Activated effector memory CD4-positive, alpha-beta T cell treated with anti-CD3 and anti-CD28 coated beads, Interleukin-2, amount 50 U/mL, for 16 hours (primary cell): ENCODE measurements at regions not wholly inside any gene's neighbourhood (a gene's known extent, or its start where the extent isn't known, plus 50 kb on each side); places are given as distances from the start of the nearest gene placed in this dataset.
"Not testable (repeated sequence)": the region's sequence is repeated elsewhere in the genome, so short reads cannot be mapped to it uniquely, and the experiment has no call there.

ENCODE experiments used
- DNase-seq: peaks from one replicate; pipeline ENCODE4 v3.0.0-alpha.2; 2020

GRCh38 chr21:17389311-17389710 lies 123.5 kb upstream of the CXADR start:
- DNase-seq = no peak

- no peak for DNase-seq
Observed at GRCh38 chr21:17390569-17390968, 122.3 kb upstream of the CXADR start.

GRCh38 chr21:17391811-17392340 lies 121.0 kb upstream of the CXADR start:
- DNase-seq = no peak

DNA sequence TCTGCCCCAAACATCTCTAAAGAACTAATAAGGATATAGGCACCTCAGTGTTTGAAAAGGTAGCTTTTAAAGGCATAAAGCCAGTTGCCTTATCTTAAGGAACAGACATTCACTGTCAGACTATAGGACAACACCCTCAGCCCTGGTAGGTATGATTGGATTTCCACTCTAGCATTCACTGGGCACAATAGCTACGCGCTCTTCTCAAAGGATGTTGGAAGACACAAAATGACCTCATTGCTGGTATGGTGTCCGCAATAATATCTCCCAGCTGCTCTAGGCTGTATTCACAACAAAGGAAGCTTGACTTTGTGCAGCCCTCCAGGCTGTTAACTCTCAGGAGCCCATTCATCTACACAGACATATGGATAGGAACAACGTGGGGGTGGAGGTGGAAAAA lies 119.4 kb upstream of the CXADR start:
- DNase-seq = no peak

- DNase-seq = no peak
Observed at GRCh38 chr21:17396948-17397347, 115.9 kb upstream of the CXADR start.

DNA sequence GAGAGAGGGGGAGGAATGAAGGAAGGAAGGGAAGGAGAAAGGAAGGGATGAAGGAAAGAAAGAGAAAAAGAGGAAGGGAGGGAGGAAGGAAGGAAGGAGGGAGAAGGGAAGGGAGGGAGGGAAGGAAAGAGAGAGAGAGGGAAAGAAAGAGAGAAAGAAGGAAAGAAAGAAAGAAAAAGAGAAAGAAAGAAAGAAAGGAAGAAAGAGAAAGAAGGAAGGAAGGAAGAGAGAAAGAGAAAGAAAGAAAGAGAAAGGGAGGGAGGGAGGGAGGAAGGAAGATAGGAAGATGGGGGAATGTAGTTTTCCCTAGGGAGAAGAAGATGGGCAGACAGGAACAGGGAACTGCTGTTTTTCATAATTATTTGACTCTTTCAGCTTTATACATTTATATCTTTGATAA lies 115.1 kb upstream of the CXADR start:
- no peak for DNase-seq

- DNase-seq = not testable (repeated sequence)
Observed at GRCh38 chr21:17398954-17399353, 113.9 kb upstream of the CXADR start.

DNA sequence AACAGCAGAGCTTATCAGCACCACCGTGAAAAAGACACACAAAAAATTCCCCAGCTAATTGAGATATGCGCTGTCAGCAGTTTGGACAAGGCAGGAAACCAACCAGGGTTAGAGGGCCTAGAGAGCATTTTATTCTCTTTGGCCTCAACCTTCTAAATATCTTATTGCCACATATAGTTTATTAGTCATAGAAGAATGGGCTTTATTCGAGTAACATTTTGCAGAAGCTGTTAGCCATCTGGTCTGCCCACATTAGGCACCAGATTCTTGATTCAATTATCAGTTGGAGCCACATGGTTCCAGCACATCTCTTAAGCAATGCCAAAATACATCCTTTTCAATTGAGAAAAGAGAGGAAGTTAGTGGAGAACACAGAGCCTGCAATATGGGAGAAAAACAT lies 109.9 kb upstream of the CXADR start:
- DNase-seq = no peak

GRCh38 chr21:17406202-17406601 lies 106.6 kb upstream of the CXADR start:
- DNase-seq = no peak

DNA sequence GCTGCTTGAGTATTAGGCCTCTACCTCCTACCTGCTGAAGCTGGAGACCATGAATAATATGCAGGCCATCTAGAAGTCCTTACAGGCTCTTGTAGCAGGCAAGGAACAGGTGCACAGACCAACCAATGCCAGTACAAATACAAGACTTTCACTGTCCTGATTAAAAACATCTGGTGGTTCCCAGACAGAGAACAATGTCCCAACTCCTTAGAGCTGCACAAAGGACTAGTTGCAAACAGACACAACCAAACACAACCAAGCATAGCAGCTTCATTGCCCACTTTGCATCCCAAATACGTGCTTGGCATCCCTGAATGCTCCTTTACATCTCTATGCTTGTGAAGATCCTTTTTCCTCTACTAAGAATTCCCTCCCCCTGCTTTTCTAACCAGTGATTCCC lies 98.1 kb upstream of the CXADR start:
- DNase-seq = no peak

DNA sequence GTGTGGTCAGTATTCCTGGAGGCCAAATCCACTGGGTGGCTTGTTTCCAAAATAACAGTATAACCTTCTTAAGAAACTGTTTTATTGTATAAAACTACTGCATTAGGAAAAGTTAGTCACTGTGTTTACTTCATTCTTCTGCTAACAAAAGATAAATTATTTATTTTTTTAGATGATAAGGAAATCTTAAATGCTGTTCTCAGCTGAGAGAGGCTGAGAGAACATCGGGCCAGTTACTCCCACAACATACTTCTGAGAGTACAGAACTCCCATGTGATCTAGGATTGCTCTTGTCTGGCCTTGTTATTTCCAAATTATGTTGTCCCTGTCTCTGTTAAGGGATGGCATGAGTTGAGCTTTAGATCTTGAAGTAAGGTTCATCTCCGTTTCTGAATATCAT lies 96.7 kb upstream of the CXADR start:
- DNase-seq = no peak

DNA sequence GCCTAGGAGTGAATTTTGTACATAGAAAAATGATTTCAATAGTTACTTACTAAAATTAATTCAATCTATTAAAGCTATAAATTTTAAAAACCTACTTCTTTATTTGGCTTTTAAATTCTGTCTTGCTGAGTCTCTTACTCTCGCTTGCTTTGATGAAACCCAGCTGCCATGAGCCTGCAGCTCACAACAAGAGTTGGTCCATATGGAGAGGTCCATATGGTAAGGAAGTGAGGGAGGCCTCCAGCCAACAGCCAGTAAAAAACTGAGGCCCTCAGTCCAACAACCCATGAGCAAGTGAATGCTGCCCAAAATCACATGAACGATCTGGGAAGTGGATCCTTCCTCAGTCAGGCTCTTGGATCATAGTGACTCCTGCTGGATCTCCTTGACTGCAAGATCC lies 89.9 kb upstream of the CXADR start:
- DNase-seq = no peak

- no peak for DNase-seq
Observed at GRCh38 chr21:17427157-17427556, 85.7 kb upstream of the CXADR start.

DNA sequence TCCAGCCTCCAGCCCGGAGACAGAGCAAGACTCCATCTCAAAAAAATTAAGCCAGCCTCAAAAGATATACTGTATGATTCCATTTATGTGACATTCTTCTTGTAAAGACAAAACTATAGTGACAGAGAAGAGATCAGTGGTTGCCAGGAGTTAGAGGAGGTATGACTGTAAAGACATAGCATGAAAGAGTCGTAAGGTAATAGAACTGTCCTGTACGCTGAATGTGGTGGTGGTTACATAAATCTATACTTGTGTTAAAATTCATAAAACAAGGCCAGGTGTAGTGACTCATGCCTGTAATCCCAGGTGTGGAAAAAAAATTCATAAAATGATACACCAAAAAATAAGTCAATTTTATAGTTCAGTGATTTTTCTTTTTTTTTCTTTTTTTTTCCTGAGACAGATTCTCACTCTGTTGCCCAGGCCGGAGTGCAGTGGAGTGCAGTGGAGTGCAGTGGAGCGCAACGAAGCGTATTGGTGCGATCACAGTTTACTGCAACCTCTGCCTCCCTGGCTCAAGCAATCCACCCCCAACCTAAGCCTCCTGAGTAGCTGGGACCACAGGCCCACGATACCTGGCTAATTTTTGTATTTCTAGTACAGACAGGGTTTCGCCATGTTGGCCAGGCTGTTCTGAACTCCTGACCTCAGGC lies 84.9 kb upstream of the CXADR start:
- no peak for DNase-seq

DNA sequence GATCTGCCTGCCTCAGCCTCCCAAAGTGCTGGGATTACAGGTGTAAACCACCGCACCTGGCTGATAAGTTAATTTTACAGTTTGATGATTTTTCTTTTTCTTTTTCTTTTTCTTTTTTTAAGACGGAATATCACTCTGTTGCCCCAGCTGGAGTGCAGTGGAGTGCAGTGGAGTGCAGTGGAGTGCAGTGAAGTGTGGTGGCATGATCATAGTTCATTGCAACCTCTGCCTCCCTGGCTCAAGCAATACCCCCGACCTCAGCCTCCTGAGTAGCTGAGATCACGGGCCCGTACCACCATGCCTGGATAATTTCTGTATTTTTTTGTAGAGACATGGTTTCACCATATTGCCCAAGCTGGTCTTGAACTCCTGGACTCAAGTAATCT lies 84.4 kb upstream of the CXADR start:
- no peak for DNase-seq

GRCh38 chr21:17428980-17429379 lies 83.9 kb upstream of the CXADR start:
- no peak for DNase-seq

GRCh38 chr21:17429936-17430335 lies 82.9 kb upstream of the CXADR start:
- no peak for DNase-seq

GRCh38 chr21:17432732-17433057 lies 80.1 kb upstream of the CXADR start:
- DNase-seq = no peak

DNA sequence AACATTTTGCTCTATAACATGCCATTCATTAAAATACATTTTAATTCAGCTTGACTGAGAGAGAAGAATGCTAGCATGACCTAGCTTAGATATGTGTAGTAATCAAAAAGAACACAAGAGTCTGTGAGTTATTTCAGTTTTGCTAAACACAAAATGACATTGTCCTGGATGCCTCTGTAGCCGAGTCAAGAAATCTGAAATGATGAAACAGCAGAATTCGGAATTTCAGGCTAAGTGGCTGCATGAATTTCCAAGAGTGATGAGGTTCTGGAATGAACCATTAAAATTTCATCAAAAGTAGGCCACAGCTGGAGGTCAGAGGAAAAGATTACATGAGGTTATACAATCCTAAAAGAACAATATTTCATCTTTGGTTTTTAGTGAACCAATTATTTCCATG lies 79.1 kb upstream of the CXADR start:
- DNase-seq = no peak

DNA sequence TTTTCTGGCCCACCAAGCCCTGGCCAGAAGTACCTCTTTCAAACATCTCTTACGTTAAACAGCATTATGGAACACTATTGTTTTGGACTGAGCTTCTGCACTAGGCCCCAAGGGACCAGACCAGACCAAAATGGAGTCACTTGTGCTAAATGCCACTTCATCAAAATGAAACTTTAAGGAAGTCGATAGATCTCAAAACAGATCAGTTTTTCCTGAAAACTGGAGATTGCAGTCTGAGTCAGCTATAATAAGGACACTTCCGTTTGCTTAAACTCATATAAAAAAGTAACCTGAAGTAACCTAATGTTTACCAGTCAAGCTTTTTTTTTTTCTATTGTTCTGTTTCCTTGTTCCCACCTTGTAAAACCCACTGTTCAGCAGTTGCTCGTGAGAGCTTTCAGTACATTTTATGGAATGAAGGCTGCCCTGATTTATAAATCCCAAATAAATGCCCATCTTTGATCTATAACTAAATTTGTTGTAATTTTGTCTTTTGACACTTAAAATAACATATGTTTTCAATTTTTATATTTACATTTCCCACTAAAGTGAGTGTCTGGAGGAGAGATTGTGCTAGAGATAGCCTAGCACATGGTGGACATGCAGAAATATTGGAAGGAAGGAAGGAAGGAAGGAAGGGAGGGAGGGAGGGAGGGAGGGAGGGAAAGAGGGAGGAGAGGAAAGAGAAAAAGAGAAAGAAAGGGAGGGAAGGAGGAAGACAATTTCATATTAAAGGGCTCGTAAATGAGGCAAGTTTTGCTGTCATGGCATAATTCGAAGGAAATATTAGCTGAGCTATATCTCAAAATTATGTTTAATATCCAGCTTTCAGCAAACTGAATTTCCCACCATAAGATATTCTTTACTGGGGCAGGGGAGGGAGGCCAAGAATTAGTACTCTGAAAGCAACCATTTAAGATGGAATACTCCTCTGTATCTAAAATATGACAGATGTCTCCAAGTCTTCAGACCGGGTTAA lies 77.0 kb upstream of the CXADR start:
- no peak for DNase-seq

GRCh38 chr21:17436626-17437111 lies 76.2 kb upstream of the CXADR start:
- no peak for DNase-seq

- no peak for DNase-seq
Observed at GRCh38 chr21:17438635-17439034, 74.2 kb upstream of the CXADR start.

GRCh38 chr21:17440969-17441368 lies 71.9 kb upstream of the CXADR start:
- DNase-seq = no peak

GRCh38 chr21:17441370-17441769 lies 71.5 kb upstream of the CXADR start:
- DNase-seq = no peak
